GM12865 (cell line): ENCODE measurements at regions not wholly inside any gene's neighbourhood (a gene's known extent, or its start where the extent isn't known, plus 50 kb on each side); places are given as distances from the start of the nearest gene placed in this dataset.

Experiments used
- DNase-seq: peaks from one replicate; pipeline ENCODE4 v3.0.0; 2010; ENCODE audit warnings: low read depth
- H3K4me3 ChIP-seq: 2 replicates; pipeline ENCODE4 v1.5.1; 2011; ENCODE audit warnings: mild to moderate bottlenecking, low read depth, low read length, control low read depth
- TF ChIP-seq, protein P1 (sequence below): IDR thresholded peaks from 2 replicates; pipeline ENCODE4 v1.5.1; 2011; ENCODE audit warnings: low read length, control low read depth, low read depth, inconsistent platforms; ENCODE audit not compliant: insufficient read depth; ENCODE audit errors: missing control alignments

DNA sequence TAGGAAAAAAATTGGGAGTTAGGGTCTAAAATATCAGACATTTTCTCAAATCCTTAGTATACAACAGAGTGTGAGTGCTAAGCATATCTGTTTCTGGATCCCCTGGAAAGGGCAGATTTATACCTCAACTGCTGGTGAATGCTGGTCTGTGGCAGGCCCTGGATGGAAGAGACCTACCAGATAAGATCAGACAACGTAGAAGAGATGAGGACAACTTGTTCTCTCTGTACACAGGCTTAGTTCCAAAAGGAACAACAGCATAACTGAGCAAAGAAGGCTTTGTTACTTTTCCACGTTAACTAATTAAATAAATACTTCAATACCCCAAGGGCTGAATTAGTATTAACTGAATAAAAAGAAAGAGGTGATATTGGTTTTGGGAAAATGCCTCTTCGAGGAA lies 1277.3 kb downstream of the SLITRK5 start:
- TF ChIP-seq, protein P1, sequence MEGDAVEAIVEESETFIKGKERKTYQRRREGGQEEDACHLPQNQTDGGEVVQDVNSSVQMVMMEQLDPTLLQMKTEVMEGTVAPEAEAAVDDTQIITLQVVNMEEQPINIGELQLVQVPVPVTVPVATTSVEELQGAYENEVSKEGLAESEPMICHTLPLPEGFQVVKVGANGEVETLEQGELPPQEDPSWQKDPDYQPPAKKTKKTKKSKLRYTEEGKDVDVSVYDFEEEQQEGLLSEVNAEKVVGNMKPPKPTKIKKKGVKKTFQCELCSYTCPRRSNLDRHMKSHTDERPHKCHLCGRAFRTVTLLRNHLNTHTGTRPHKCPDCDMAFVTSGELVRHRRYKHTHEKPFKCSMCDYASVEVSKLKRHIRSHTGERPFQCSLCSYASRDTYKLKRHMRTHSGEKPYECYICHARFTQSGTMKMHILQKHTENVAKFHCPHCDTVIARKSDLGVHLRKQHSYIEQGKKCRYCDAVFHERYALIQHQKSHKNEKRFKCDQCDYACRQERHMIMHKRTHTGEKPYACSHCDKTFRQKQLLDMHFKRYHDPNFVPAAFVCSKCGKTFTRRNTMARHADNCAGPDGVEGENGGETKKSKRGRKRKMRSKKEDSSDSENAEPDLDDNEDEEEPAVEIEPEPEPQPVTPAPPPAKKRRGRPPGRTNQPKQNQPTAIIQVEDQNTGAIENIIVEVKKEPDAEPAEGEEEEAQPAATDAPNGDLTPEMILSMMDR = no peak
- DNase-seq = no peak
- H3K4me3 ChIP-seq = no peak overlapping the region

DNA sequence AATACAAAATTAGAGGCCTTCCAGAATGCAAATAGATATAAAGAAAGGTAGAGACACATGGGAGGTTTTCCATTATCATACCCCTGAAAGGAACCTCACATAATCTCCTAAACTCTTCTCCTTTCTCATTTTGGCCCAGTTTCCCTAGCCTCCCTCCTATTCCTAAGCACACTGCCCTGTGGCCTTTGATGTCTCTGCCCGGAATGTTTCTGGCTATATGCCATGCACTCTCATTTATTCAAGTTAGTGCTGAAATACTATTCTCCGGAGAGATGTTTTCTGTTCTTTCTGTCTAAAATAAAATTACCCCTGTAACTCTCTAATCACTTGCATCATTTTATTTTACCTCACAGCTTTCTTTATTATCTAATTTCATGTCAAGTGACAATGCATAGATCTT lies 1287.7 kb downstream of the SLITRK5 start:
- no peak overlapping the region for H3K4me3 ChIP-seq
- no peak for DNase-seq
- TF ChIP-seq, protein P1 = no peak

DNA sequence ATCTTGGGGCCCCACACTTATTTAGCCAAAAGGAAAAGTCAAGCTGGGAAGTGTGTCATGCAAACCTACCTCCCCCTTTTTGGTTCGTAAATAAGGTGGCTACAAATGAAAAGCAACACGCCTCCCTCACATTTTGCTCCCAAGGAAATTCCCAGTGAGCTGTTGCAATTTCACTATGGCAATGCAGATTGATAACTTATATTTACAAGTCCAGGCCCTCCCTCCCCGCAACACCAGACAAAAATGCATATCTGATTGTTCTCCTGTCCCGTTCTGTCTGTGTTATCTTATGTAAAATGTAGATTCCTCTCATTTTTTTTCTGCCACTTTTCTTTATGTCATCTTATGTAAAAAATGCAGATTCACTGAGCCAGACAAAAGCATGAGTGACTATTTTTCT lies 1305.3 kb downstream of the SLITRK5 start:
- H3K4me3 ChIP-seq = no peak overlapping the region
- no peak for DNase-seq
- TF ChIP-seq, protein P1 = no peak

DNA sequence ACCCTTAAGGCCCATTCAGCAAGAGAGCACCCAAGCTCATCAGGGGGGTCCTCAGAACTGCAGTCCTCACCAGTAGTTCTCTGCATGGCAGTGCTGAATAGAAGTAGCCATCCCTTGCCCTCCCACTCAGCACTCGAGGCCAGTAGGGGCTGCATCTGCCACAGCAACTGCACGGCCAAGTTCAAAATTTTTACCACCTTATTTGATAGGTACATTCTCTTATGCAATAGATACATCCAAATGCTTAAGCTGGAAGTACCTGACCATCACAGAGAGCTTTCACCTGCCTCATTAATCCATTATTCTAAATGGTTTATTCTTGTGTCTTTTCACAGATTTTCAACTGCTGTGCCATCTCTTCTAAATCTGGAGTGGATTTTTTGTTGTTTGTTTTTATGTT lies 1307.4 kb downstream of the SLITRK5 start:
- H3K4me3 ChIP-seq = no peak overlapping the region
- TF ChIP-seq, protein P1 = no peak
- DNase-seq = no peak

DNA sequence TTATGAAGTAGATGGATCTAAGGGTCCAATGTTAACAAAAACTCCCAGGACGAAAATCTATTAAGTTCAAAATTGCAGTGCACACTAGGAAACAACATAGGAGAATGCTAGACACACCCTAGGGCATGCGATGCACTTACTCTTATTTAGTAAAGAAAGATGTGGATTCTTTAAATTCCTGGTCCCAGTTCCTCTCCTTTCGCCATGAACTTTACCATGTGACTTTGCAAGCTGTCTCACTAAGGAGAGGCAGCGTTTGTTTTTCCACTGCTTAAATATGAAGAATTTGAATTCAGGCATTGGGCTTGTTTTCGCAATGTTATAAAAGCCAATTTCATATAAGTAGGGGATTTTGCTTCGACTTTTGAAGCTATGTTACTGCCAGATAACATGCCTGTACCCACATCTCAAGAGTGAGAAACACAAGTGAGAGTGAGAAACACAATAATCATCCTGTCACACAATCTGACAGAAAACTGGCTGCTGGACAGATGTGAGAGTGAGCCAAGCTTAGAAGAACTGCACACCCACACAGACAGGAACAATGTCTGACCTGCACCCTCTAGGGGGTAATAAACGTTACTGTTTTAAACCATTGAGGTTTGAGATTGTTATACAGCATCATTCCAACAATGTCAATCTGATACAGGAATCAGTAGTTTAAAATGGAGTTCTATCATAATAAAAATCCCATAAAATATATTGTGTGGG lies 1308.4 kb downstream of the SLITRK5 start:
- DNase-seq = peak; percentile 27
- no peak overlapping the region for H3K4me3 ChIP-seq
- TF ChIP-seq, protein P1 = no peak

DNA sequence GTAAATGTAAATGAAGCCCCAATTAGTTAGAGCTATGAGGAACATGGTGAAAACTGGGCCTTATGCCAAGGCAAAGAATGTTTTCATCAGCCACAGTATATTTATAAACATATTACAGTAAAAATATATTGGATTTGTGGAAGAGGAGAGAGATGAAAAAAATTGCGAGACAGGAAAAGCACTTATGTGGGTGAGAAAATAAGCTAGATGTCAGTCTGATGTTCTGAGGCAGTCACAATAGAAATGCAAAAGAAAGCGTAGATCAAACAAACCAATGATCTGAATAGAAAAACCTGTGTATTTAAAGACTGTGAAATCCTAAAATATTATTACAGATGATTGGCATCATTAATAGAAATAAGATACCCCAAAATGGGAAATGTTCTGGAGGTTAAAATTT lies 1332.5 kb downstream of the SLITRK5 start:
- no peak for DNase-seq
- TF ChIP-seq, protein P1 = no peak
- H3K4me3 ChIP-seq = no peak overlapping the region

DNA sequence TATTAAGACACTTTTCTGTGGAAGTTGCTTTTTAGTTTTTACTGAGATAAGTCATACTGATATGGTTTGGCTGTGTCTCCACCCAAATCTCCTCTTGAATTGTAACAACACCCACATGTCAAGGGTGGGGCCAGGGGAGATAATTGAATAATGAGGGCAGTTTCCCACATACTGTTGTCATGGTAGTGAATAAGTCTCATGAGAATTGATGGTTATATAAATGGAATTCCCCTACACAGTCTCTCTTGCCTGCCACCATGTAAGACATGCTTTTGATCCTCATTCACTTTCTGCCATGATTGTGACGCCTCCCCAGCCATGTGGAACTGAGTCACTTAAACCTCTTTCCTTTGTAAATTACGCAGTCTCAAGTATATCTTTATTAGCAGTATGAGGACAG lies 1340.4 kb downstream of the SLITRK5 start:
- TF ChIP-seq, protein P1 = no peak
- no peak for DNase-seq
- H3K4me3 ChIP-seq = no peak overlapping the region
